Fibroblast of peridontal ligament (primary cell): ENCODE measurements at regions not wholly inside any gene's neighbourhood (a gene's known extent, or its start where the extent isn't known, plus 50 kb on each side); places are given as distances from the start of the nearest gene placed in this dataset.
"Not testable (repeated sequence)": the region's sequence is repeated elsewhere in the genome, so short reads cannot be mapped to it uniquely, and the experiment has no call there.

Experiments
- DNase-seq: peaks from one replicate; pipeline ENCODE4 v3.0.0-alpha.2; 2010; ENCODE audit errors: extremely low read depth

- DNase-seq = no peak
These were observed 80.8 kb upstream of the RNU6-1 start for GRCh38 chr15:67920524-67921240.

DNA sequence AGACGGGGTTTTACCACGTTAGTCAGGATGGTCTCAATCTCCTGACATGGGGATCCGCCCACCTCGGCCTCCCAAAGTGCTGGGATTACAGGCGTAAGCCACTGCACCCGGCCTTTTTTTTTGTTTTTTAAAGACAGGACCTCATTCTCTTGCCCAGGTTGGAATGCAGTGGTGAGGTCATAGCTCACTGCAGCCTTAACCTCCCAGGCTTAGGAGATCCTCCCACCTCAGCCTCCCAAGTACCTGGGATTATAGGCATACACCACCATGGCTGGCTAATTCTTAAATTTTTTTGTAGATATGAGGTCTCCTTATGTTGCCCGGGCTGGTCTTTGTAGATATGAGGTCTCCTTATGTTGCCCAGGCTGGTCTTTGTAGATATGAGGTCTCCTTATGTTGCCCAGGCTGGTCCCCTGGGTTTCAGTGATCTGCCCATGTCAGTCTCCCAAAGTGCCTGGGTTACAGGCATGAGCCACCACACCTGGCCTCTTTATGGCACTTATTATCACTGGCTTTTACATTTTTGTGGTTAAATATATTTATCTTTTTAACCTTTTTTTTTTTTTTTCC lies 82.3 kb upstream of the RNU6-1 start:
- DNase-seq = no peak

GRCh38 chr15:67922971-67923945 lies 83.4 kb upstream of the RNU6-1 start:
- DNase-seq = peak; percentile 18

GRCh38 chr15:67924359-67924974 lies 84.6 kb upstream of the RNU6-1 start:
- no peak for DNase-seq

DNA sequence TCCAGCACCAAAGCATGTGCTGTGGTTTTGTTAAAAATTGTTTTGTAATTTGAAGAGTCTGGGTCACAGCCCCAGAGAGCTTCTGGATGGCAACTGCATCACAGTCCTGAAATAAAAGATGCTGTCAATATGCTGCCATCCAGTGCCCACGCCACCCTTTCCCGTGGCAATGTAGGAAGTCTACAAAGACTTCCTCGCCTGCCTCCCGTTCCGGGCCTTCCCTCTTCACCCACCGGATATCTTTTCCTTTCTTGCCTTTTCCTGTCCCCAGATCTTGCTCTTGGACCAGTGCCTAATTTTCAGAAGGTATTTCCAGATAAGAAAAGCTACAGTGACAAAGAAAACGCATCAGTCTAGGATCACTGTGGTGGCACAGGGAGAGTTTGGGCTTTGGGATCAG lies 85.3 kb upstream of the RNU6-1 start:
- DNase-seq = no peak

- peak; percentile 91 for DNase-seq
These were observed 87.8 kb upstream of the RNU6-1 start for GRCh38 chr15:67927501-67928168.

GRCh38 chr15:67928666-67929065 lies 88.8 kb upstream of the RNU6-1 start:
- no peak for DNase-seq

GRCh38 chr15:67930720-67931119 lies 90.9 kb upstream of the RNU6-1 start:
- no peak for DNase-seq

DNA sequence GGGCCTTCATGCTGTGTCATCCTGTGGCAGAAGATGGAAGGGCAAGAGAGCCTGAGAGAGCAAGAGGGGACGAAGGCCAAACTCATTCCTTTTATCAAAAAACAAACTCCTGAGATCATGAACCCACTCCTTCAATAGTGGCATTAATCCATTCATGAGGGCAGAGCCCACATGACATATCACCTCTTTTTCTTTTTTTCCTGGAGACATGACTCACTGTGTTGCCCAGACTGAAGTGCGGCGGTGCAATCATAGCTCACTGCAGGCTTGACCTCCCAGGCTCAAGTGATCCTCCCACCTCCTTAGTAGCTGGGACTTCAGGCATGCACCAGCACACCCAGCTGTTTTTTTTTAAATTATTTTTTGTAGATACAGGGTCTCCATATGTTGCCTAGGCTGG lies 92.0 kb upstream of the RNU6-1 start:
- DNase-seq = no peak

GRCh38 chr15:67934126-67934525 lies 94.3 kb upstream of the RNU6-1 start:
- not testable (repeated sequence) for DNase-seq

DNA sequence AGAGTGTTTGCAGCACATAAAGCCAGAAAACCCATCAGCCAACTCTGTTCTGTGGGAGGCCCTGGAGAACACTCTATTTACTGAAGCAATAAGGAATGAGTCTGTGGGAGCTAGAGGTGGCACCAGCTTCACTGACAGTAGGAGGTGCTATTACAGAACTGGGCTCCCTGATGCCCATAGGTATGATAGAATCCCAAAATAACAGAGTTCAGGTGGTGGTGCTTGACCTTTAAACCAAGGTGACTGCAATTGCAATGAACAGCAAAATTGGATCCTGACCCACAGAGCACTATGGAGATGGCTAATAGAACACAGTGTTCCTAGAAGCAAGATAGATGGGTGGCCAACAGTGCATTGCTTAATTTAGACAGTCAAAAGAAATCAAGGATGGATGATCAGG lies 95.4 kb upstream of the RNU6-1 start:
- no peak for DNase-seq

DNA sequence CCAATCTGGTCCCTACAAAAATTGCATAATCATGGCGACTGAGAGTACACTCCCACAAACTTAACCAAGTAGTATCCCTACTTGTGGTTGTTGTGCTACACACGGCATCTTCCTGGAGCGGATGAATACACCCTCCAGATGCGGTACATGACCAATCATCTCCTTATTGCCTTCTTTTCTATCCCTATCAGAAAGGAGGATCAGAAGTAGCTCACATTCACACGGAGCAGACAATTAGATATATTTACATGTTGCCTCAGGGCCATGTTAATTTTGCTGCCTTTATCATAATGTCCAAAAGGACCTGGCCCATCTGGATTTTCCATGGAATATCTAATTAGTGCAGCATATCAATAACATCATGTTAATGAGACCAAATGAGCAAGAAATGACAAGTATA lies 96.4 kb upstream of the RNU6-1 start:
- DNase-seq = no peak

GRCh38 chr15:67937153-67937761 lies 97.4 kb upstream of the RNU6-1 start:
- no peak for DNase-seq

DNA sequence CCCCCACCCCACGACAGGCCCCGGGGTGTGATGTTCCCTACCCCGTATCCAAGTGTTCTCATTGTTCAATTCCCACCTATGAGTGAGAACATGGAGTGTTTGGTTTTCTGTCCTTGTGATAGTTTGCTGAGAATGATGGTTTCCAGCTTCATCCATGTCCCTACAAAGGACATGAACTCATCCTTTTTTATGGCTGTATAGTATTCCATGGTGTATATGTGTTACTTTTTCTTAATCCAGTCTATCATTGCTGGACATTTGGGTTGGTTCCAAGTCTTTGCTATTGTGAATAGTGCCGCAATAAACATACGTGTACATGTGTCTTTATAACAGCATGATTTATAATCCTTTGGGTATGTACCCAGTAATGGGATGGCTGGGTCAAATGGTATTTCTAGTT lies 99.3 kb upstream of the RNU6-1 start:
- not testable (repeated sequence) for DNase-seq

GRCh38 chr15:67939588-67940323 lies 99.9 kb upstream of the RNU6-1 start:
- not testable (repeated sequence) for DNase-seq

DNA sequence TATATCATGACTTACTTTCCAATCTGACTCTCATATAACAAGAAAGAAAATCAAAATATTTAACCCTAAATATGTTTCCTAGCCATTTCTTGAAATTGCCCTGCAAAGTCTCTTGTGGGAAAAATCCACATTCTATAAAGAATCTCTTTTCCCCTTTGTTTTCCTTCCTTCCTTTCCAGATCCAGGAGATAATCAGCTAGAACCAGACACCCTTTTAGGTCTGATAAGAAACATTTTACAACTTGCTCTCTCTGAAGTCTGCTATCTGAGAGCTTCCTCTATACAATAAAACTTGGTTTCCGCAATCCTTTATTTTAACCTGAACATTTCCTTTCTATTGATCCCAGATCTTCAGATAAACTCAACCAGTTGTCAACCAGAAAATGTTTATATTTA lies 100.5 kb upstream of the RNU6-1 start:
- no peak for DNase-seq

- DNase-seq = no peak
These were observed 101.9 kb upstream of the RNU6-1 start for GRCh38 chr15:67941648-67942310.

DNA sequence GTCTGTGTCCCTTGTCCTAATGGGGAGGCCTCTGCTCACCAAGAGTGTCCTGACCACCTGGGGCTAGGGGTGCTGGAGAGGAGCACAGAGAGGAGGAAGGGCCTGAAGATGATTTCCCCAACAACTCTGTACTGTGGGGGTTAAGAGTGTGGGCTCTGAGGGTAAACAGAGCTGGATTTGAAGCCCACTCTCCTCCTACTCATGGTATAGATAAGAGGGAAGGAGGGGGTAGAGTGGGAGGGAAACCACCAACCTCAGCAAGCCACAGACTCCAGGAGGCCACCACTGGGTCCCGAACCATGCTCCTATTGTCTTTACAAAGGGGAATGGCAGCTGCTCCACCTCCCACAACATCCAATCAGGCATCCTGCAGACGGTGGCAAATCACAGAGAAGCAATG lies 103.6 kb upstream of the RNU6-1 start:
- no peak for DNase-seq

DNA sequence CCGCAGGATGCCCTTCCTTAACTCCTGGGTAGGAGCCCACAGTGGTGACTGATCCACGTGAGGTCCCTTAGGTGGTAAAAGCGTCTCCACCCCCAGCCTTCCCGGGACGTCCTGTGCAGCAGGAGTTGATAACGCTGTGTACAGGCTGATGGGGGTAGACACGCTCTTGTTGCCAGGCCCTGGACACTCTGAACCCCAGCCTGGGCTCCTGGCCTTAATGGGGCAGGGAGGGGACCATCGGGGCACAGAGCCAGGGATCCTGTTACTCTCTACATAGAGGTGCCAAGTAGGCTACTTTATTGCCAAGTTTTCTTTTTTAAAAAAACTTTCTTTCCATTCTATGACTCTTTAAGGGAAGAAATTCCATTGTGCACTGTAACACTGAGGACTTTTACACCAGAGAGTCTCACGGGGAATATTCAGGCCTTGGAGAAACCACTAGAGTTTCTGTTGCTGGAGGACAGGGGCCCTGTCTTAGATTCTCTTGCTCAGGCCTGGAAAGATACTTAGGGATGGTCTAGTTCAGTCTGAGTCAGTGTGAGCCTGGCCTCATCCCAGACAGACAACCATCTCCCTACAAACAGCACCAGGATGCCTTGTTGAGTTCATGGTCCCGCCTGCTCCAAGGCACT lies 104.3 kb upstream of the RNU6-1 start:
- peak; percentile 43 for DNase-seq
